ENCODE measurements at regions not wholly inside any gene's neighbourhood (a gene's known extent, or its start where the extent isn't known, plus 50 kb on each side); places are given as distances from the start of the nearest gene placed in this dataset.

DNA sequence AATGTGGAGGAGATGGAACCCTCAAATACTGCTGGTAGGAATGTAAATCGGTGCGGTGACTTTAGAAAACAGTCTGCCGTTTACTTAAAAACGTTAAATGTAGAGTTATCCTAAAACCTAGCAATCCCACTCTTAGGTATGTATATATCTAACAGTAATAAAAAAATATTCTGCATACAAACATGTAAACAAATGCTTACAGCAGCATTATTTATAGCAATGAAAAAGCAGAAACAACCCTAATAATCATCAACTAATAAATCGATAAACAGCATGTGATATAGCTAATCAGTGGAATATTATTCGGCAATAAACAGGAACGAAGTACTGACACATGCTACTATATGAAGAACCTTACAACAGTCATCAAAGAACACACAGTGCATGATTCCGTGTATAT, 144.7 kb downstream of the CNTN3 start:
- POLR2A ChIA-PET: no interaction called here
- H3K9me3 Mint-ChIP-seq: no peaks in the 10 kb centered on the region
- ATAC-seq: no peak
- TF ChIP-seq, protein P1, sequence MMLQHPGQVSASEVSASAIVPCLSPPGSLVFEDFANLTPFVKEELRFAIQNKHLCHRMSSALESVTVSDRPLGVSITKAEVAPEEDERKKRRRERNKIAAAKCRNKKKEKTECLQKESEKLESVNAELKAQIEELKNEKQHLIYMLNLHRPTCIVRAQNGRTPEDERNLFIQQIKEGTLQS (CRISPR knock-in tag; conservative IDR thresholded peaks at IDR 0.05): no peak
- TF ChIP-seq GTF2I (CRISPR knock-in tag; conservative IDR thresholded peaks at IDR 0.05) (no peak), ZNF138 (CRISPR knock-in tag; conservative IDR thresholded peaks at IDR 0.05) (no peak), ZNF423 (CRISPR knock-in tag; IDR thresholded peaks at IDR 0.05) (no peak), IRF2 (CRISPR knock-in tag; IDR thresholded peaks at IDR 0.05; ENCODE audit: borderline replicate concordance, low read depth) (no peak), ATF2 (CRISPR knock-in tag; IDR thresholded peaks at IDR 0.05; ENCODE audit: borderline replicate concordance, low read depth) (no peak), PRDM15 (CRISPR knock-in tag; IDR thresholded peaks at IDR 0.05) (no peak), CREB1 (CRISPR knock-in tag; IDR thresholded peaks at IDR 0.05) (no peak), MXD4 (CRISPR knock-in tag; IDR thresholded peaks at IDR 0.05; ENCODE audit: borderline replicate concordance) (no peak)
- TF ChIP-seq, protein P2, sequence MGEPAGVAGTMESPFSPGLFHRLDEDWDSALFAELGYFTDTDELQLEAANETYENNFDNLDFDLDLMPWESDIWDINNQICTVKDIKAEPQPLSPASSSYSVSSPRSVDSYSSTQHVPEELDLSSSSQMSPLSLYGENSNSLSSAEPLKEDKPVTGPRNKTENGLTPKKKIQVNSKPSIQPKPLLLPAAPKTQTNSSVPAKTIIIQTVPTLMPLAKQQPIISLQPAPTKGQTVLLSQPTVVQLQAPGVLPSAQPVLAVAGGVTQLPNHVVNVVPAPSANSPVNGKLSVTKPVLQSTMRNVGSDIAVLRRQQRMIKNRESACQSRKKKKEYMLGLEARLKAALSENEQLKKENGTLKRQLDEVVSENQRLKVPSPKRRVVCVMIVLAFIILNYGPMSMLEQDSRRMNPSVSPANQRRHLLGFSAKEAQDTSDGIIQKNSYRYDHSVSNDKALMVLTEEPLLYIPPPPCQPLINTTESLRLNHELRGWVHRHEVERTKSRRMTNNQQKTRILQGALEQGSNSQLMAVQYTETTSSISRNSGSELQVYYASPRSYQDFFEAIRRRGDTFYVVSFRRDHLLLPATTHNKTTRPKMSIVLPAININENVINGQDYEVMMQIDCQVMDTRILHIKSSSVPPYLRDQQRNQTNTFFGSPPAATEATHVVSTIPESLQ (CRISPR knock-in tag; IDR thresholded peaks at IDR 0.05): no peak
- TF ChIP-seq, protein P3, sequence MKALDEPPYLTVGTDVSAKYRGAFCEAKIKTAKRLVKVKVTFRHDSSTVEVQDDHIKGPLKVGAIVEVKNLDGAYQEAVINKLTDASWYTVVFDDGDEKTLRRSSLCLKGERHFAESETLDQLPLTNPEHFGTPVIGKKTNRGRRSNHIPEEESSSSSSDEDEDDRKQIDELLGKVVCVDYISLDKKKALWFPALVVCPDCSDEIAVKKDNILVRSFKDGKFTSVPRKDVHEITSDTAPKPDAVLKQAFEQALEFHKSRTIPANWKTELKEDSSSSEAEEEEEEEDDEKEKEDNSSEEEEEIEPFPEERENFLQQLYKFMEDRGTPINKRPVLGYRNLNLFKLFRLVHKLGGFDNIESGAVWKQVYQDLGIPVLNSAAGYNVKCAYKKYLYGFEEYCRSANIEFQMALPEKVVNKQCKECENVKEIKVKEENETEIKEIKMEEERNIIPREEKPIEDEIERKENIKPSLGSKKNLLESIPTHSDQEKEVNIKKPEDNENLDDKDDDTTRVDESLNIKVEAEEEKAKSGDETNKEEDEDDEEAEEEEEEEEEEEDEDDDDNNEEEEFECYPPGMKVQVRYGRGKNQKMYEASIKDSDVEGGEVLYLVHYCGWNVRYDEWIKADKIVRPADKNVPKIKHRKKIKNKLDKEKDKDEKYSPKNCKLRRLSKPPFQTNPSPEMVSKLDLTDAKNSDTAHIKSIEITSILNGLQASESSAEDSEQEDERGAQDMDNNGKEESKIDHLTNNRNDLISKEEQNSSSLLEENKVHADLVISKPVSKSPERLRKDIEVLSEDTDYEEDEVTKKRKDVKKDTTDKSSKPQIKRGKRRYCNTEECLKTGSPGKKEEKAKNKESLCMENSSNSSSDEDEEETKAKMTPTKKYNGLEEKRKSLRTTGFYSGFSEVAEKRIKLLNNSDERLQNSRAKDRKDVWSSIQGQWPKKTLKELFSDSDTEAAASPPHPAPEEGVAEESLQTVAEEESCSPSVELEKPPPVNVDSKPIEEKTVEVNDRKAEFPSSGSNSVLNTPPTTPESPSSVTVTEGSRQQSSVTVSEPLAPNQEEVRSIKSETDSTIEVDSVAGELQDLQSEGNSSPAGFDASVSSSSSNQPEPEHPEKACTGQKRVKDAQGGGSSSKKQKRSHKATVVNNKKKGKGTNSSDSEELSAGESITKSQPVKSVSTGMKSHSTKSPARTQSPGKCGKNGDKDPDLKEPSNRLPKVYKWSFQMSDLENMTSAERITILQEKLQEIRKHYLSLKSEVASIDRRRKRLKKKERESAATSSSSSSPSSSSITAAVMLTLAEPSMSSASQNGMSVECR (CRISPR knock-in tag; IDR thresholded peaks at IDR 0.05; ENCODE audit: borderline replicate concordance): no peak
- CTCF ChIA-PET: no interaction called here
- H3K27ac Mint-ChIP-seq: no peak overlapping the region
- no peaks in the 10 kb centered on the region for H3K27me3 Mint-ChIP-seq (ENCODE audit: low read depth)
- H3K4me1 Mint-ChIP-seq: no peaks in the 10 kb centered on the region
- H3K4me3 Mint-ChIP-seq: no peak overlapping the region
- no peaks in the 10 kb centered on the region for H3K36me3 Mint-ChIP-seq
- no peak for DNase-seq (ENCODE audit: low spot score)

DNA sequence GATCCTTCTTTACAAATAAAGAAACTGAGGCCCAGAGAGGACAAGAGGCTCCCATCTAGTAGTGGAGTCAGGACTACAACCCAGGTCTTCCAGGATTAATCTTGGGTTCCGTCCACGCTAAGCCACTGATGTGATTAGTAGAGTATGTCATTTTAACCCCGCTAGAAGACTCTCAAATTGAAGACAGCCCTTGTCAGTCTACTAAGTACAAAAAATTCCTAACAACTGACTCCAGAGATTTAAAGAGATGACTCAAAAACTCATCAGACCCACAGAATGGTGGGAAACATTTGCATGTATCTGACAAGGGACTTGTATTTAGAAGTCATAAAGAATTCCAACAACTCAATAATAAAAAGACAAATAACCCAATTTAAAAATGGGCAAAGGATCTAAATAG, 145.3 kb downstream of the CNTN3 start:
- Mint-ChIP-seq H3K36me3 (no peaks in the 10 kb centered on the region), H3K4me1 (no peaks in the 10 kb centered on the region), H3K27me3 (ENCODE audit: low read depth) (no peaks in the 10 kb centered on the region), H3K9me3 (no peaks in the 10 kb centered on the region), H3K4me3 (no peak overlapping the region), H3K27ac (no peak overlapping the region)
- no peak for TF ChIP-seq ZNF121 (CRISPR knock-in tag; IDR thresholded peaks at IDR 0.05)
- CTCF ChIA-PET: no interaction called here
- no peak for DNase-seq (ENCODE audit: low spot score)
- POLR2A ChIA-PET: no interaction called here
- no peak for ATAC-seq
